CD14-positive monocyte (primary cell): ENCODE measurements at regions not wholly inside any gene's neighbourhood (a gene's known extent, or its start where the extent isn't known, plus 50 kb on each side); places are given as distances from the start of the nearest gene placed in this dataset.

Experiments used
- DNase-seq, 3 donors: peaks; one replicate each; pipeline ENCODE4 v3.0.0-alpha.2; 2011 to 2022
- H2AFZ ChIP-seq: 2 replicates; pipeline ENCODE4 v1.6.0; 2012; ENCODE audit warnings: mild to moderate bottlenecking, low read depth, low read length, inconsistent platforms; ENCODE audit not compliant: insufficient read depth, poor library complexity, severe bottlenecking
- H3K27ac ChIP-seq, 2 donors: 1 replicate in 1 of 2; 2 replicates in 1 of 2; pipeline ENCODE4 v1.5.1; 2012 to 2013; ENCODE audit warnings: low read length in 2 of 2, control low read depth in 1 of 2, inconsistent platforms in 1 of 2, low read depth in 1 of 2, mild to moderate bottlenecking in 1 of 2
- H3K27me3 ChIP-seq, 2 donors: one replicate each; pipeline versions ENCODE4 v1.6.0 to v1.6.1; 2011 to 2013; ENCODE audit warnings: low read length in 2 of 2; ENCODE audit not compliant: control insufficient read depth in 2 of 2, insufficient read depth in 2 of 2
- H3K36me3 ChIP-seq, 2 donors: replicated peaks in 1 of 2; 1 replicate in 1 of 2; 2 replicates in 1 of 2; pipeline versions ENCODE4 v1.5.1 to v1.6.1; 2012 to 2013; ENCODE audit warnings: low read length in 2 of 2, control low read depth in 1 of 2, inconsistent platforms in 1 of 2, mild to moderate bottlenecking in 1 of 2; ENCODE audit not compliant: insufficient read depth in 2 of 2, control insufficient read depth in 1 of 2
- H3K4me1 ChIP-seq, 2 donors: 1 replicate in 1 of 2; 2 replicates in 1 of 2; pipeline versions ENCODE4 v1.5.1 to v1.6.1; 2012 to 2013; ENCODE audit warnings: low read length in 2 of 2, control low read depth in 1 of 2, inconsistent platforms in 1 of 2, mild to moderate bottlenecking in 1 of 2, moderate library complexity in 1 of 2; ENCODE audit not compliant: insufficient read depth in 2 of 2, control insufficient read depth in 1 of 2
- H3K4me2 ChIP-seq: replicated peaks from 2 replicates; pipeline ENCODE3; 2012; ENCODE audit warnings: low read length, moderate library complexity, mild to moderate bottlenecking; ENCODE audit not compliant: poor library complexity, severe bottlenecking; ENCODE audit errors: extremely low read depth
- H3K4me3 ChIP-seq, 3 experiments: fragments of 200-600 bp in 1 of 3; sonication (generic) in 1 of 3; replicated peaks in 1 of 3; 1 replicate in 2 of 3; 2 replicates in 1 of 3; pipeline ENCODE4 v1.5.1; 2011 to 2013; ENCODE audit warnings: low read length in 3 of 3, mild to moderate bottlenecking in 3 of 3, control low read depth in 2 of 3, low read depth in 2 of 3, inconsistent platforms in 1 of 3, moderate library complexity in 1 of 3
- H3K79me2 ChIP-seq: 2 replicates; pipeline ENCODE4 v1.6.0; 2012; ENCODE audit warnings: mild to moderate bottlenecking, control low read depth, inconsistent platforms, low read length, moderate library complexity; ENCODE audit not compliant: insufficient read depth
- H3K9ac ChIP-seq: 2 replicates; pipeline ENCODE4 v1.6.0; 2017; ENCODE audit warnings: low read length, mild to moderate bottlenecking; ENCODE audit not compliant: insufficient read depth, poor library complexity, severe bottlenecking
- H3K9me3 ChIP-seq, 2 donors: replicated peaks in 1 of 2; 1 replicate in 1 of 2; 2 replicates in 1 of 2; pipeline versions ENCODE4 v1.5.1 to v1.6.1; 2012 to 2013; ENCODE audit warnings: low read length in 2 of 2, control low read depth in 1 of 2; ENCODE audit not compliant: control insufficient read depth in 1 of 2, insufficient read depth in 1 of 2
- H4K20me1 ChIP-seq: 2 replicates; pipeline ENCODE4 v1.6.0; 2012; ENCODE audit warnings: mild to moderate bottlenecking, low read length, control low read depth, moderate library complexity; ENCODE audit not compliant: insufficient read depth
- H3K27ac Mint-ChIP-seq, 7 donors: one replicate each; pipeline ENCODE4 v1.8.0; 2020; ENCODE audit warnings: mild to moderate bottlenecking in 7 of 7, mixed read lengths in 7 of 7, moderate library complexity in 6 of 7, inconsistent platforms in 2 of 7
- H3K27me3 Mint-ChIP-seq, 3 donors: one replicate each; pipeline ENCODE4 v1.8.0; 2021 to 2022; ENCODE audit warnings: low read depth in 3 of 3, mild to moderate bottlenecking in 3 of 3, mixed read lengths in 3 of 3, moderate library complexity in 3 of 3, inconsistent platforms in 1 of 3
- H3K36me3 Mint-ChIP-seq, 2 donors: one replicate each; pipeline ENCODE4 v1.8.0; 2020; ENCODE audit warnings: mixed read lengths in 2 of 2, inconsistent platforms in 1 of 2, mild to moderate bottlenecking in 1 of 2
- H3K4me1 Mint-ChIP-seq: one replicate; pipeline ENCODE4 v1.8.0; 2020; ENCODE audit warnings: mild to moderate bottlenecking, mixed read lengths
- H3K4me3 Mint-ChIP-seq, 2 donors: one replicate each; pipeline ENCODE4 v1.8.0; 2020; ENCODE audit warnings: mild to moderate bottlenecking in 2 of 2, mixed read lengths in 2 of 2, moderate library complexity in 1 of 2
- H3K9me3 Mint-ChIP-seq, 7 donors: one replicate each; pipeline ENCODE4 v1.8.0; 2020 to 2022; ENCODE audit warnings: mixed read lengths in 7 of 7, mild to moderate bottlenecking in 6 of 7, moderate library complexity in 6 of 7, inconsistent platforms in 2 of 7
- WGBS: methylation state at CpG from one replicate; pipeline ENCODE4 v1.1.5; 2013; ENCODE audit warnings: missing lambda C conversion rate; ENCODE audit not compliant: insufficient coverage; 5-methylcytosine and 5-hydroxymethylcytosine counted together
- intact Hi-C, 2 donors: fragments of 100-400 bp; cut with micrococcal nuclease; formaldehyde crosslinking; loops; one replicate each; pipeline versions ENCODE4 v1.15.0 to v1.15.1; 2023
- TF ChIP-seq, protein P1 (sequence below): fragments of 200-600 bp; IDR thresholded peaks from one replicate; pipeline ENCODE4 v1.8.0; 2022; ENCODE audit warnings: antibody characterized with exemption, mild to moderate bottlenecking

DNA sequence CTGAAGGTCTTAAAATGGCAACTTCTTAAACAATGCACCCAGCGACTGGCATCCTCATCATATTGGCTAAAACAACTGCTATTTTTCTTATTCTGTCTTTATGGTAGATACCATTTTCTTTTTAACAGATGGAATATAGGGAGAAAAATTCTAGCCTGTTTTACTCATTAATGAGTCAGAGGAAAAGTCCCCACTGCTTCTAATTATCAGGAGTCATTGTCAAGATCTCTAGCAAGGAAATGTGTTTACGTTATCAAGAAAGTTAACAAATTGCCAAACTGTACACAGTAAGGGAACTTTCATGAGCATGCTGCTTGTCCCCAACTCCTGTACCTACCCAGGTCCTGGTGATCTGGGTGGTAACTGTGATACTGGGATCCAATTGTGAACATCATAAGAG, 117.7 kb upstream of the KIAA1217 start:
- no peak overlapping the region for H3K4me2 ChIP-seq
- H3K27ac Mint-ChIP-seq = no peak overlapping the region
- peaks cover 0 to 2% (median 0%) of the 10 kb centered on the region in 3 donors for H3K27me3 Mint-ChIP-seq
- H4K20me1 ChIP-seq = no peaks in the 10 kb centered on the region
- no peaks in the 10 kb centered on the region for H3K36me3 Mint-ChIP-seq
- peaks cover 2 to 15% (median 9%) of the 10 kb centered on the region in 7 donors for H3K9me3 Mint-ChIP-seq
- no peak overlapping the region for H3K9ac ChIP-seq
- TF ChIP-seq, protein P1, sequence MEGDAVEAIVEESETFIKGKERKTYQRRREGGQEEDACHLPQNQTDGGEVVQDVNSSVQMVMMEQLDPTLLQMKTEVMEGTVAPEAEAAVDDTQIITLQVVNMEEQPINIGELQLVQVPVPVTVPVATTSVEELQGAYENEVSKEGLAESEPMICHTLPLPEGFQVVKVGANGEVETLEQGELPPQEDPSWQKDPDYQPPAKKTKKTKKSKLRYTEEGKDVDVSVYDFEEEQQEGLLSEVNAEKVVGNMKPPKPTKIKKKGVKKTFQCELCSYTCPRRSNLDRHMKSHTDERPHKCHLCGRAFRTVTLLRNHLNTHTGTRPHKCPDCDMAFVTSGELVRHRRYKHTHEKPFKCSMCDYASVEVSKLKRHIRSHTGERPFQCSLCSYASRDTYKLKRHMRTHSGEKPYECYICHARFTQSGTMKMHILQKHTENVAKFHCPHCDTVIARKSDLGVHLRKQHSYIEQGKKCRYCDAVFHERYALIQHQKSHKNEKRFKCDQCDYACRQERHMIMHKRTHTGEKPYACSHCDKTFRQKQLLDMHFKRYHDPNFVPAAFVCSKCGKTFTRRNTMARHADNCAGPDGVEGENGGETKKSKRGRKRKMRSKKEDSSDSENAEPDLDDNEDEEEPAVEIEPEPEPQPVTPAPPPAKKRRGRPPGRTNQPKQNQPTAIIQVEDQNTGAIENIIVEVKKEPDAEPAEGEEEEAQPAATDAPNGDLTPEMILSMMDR = no peak
- no peaks in the 10 kb centered on the region for H3K27me3 ChIP-seq
- H3K36me3 ChIP-seq = no peaks in the 10 kb centered on the region
- no peak for DNase-seq
- H3K4me3 Mint-ChIP-seq = no peak overlapping the region
- no peaks in the 10 kb centered on the region for H3K4me1 ChIP-seq
- no peak overlapping the region for H2AFZ ChIP-seq
- intact Hi-C loops = no loop called here
- H3K4me3 ChIP-seq = no peak overlapping the region
- no peaks in the 10 kb centered on the region for H3K79me2 ChIP-seq
- H3K4me1 Mint-ChIP-seq = no peaks in the 10 kb centered on the region
- H3K27ac ChIP-seq = no peak overlapping the region
- H3K9me3 ChIP-seq = peaks cover 0 to 13% of the 10 kb centered on the region in 2 donors
- WGBS = no CpG with 5 or more reads among the region's 2 CpGs

DNA sequence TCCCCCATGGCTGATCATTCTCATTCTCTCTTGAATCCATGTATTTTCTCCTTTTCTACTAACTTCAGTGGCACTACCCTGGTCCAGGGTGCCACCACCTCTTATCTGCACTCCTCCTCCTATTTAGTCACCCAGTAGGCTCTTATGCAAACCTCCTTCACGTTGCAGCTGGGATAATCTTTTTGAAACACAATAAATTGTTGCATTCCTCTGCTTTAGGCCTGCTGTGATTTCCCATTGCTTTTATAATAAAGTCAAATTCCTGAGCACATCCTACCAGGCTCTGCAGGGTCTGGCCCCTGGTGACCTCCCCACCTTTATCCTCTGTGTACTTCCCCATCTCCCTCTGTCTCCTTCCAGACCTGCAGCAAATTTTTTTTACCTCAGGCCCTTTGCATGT, 112.7 kb upstream of the KIAA1217 start:
- H3K4me3 Mint-ChIP-seq = no peak overlapping the region
- Histone ChIP-seq H3K79me2 (no peaks in the 10 kb centered on the region), H4K20me1 (no peaks in the 10 kb centered on the region), H3K4me2 (no peak overlapping the region), H3K36me3 (no peaks in the 10 kb centered on the region), H3K4me3 (no peak overlapping the region), H3K27ac (no peak overlapping the region), H3K27me3 (no peaks in the 10 kb centered on the region), H2AFZ (no peak overlapping the region), H3K9ac (no peak overlapping the region), H3K9me3 (peaks cover 0 to 8% of the 10 kb centered on the region in 2 donors), H3K4me1 (no peaks in the 10 kb centered on the region)
- H3K27ac Mint-ChIP-seq = no peak overlapping the region
- H3K27me3 Mint-ChIP-seq = no peaks in the 10 kb centered on the region
- no peaks in the 10 kb centered on the region for H3K4me1 Mint-ChIP-seq
- 20% methylated on average over 1 of the region's 1 CpG for WGBS
- no peak for DNase-seq
- H3K36me3 Mint-ChIP-seq = no peaks in the 10 kb centered on the region
- intact Hi-C loops = no loop called here
- peaks cover 2 to 15% (median 11%) of the 10 kb centered on the region in 7 donors for H3K9me3 Mint-ChIP-seq
- TF ChIP-seq, protein P1 = no peak
